ENCODE measurements at regions not wholly inside any gene's neighbourhood (a gene's known extent, or its start where the extent isn't known, plus 50 kb on each side); places are given as distances from the start of the nearest gene placed in this dataset.
"Not testable (repeated sequence)": the region's sequence is repeated elsewhere in the genome, so short reads cannot be mapped to it uniquely, and the experiment has no call there.

DNA sequence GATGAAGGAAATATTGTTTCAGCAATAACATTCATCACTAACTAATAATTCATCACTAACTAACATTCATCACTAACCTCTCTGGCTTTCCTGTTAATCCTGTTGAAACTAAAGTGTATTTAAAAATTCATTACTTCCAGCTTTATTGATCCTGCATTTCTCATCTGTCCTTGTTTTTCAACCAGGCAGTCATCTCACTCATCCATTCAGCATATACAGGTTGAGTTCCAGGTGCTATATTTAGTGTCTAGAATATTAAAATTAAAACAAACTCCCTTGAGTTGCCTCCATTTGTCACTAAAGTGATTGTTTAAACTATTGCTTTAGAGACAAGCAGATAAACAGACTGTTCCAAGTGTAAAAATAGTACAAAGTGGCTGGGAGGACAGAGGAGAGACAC is 58.1 kb downstream of the ATXN7L3B start:
- H3K9me3 ChIP-seq (ENCODE audit: control insufficient read depth, low read length) = no peaks in the 10 kb centered on the region
- H3K79me2 ChIP-seq = no peaks in the 10 kb centered on the region
- H3K4me3 ChIP-seq (ENCODE audit: low read depth, low read length) = no peak overlapping the region
- H3K27ac ChIP-seq = no peak overlapping the region
- no peaks in the 10 kb centered on the region for H3K27me3 ChIP-seq (ENCODE audit: control insufficient read depth, insufficient read depth, low read length)
- H2AFZ ChIP-seq = no peak overlapping the region
- TF ChIP-seq, protein P1, sequence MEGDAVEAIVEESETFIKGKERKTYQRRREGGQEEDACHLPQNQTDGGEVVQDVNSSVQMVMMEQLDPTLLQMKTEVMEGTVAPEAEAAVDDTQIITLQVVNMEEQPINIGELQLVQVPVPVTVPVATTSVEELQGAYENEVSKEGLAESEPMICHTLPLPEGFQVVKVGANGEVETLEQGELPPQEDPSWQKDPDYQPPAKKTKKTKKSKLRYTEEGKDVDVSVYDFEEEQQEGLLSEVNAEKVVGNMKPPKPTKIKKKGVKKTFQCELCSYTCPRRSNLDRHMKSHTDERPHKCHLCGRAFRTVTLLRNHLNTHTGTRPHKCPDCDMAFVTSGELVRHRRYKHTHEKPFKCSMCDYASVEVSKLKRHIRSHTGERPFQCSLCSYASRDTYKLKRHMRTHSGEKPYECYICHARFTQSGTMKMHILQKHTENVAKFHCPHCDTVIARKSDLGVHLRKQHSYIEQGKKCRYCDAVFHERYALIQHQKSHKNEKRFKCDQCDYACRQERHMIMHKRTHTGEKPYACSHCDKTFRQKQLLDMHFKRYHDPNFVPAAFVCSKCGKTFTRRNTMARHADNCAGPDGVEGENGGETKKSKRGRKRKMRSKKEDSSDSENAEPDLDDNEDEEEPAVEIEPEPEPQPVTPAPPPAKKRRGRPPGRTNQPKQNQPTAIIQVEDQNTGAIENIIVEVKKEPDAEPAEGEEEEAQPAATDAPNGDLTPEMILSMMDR (IDR thresholded peaks at IDR 0.05) = no peak
- H3K4me1 ChIP-seq = no peaks in the 10 kb centered on the region
- H3K9ac ChIP-seq = no peak overlapping the region
- no peaks in the 10 kb centered on the region for H3K36me3 ChIP-seq (ENCODE audit: control insufficient read depth, insufficient read depth, low read length)
- no peak overlapping the region for H3K4me2 ChIP-seq (ENCODE audit: low read length)

DNA sequence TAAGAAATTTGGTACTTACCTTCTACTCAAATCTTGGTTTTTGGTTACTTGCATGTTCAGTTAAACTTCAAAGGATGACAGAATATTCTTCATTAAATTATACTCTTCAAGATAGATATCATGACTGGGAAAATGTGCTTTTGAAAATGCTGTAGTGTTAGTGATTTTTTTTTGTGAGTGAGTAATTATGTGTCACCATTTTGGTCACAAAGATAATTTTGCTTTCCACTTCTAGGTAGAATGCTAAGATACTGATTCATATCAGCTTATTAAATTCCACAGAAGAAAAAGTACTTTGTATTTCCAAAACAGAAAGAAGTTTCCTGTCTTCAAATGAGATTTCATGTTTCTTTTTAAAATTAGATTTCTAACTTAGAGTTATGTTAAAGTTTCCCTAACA is 61.2 kb downstream of the ATXN7L3B start:
- no peaks in the 10 kb centered on the region for H3K79me2 ChIP-seq
- TF ChIP-seq, protein P1 (IDR thresholded peaks at IDR 0.05) = no peak
- no peaks in the 10 kb centered on the region for H3K36me3 ChIP-seq (ENCODE audit: control insufficient read depth, insufficient read depth, low read length)
- H3K9ac ChIP-seq = no peak overlapping the region
- H3K4me1 ChIP-seq = no peaks in the 10 kb centered on the region
- no peak overlapping the region for H2AFZ ChIP-seq
- no peak overlapping the region for H3K4me2 ChIP-seq (ENCODE audit: low read length)
- H3K9me3 ChIP-seq (ENCODE audit: control insufficient read depth, low read length) = no peaks in the 10 kb centered on the region
- H3K27ac ChIP-seq = no peak overlapping the region
- H3K27me3 ChIP-seq (ENCODE audit: control insufficient read depth, insufficient read depth, low read length) = no peaks in the 10 kb centered on the region
- H3K4me3 ChIP-seq (ENCODE audit: low read depth, low read length) = no peak overlapping the region

DNA sequence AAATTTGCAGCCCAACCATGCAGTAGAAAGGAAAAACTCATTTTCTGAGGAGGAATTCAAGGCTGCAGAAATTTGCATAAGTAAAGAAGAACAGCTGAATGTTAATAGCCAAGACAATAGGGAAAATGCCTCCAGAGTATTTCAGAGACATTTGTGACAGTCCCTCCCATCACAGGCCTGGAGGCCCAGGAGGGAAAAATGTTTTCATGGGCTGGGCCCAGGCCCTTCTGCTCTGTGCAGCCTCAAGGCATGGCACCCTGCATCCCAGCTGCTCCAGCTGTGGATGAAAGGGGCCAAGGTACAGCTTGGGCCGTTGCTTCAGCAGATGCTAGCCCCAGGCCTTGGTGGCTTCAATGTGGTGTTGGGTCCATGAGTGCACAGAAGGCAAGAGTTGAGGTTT is 62.3 kb downstream of the ATXN7L3B start:
- Histone ChIP-seq H3K27me3 (ENCODE audit: control insufficient read depth, insufficient read depth, low read length) (no peaks in the 10 kb centered on the region), H2AFZ (no peak overlapping the region), H3K9me3 (ENCODE audit: control insufficient read depth, low read length) (no peaks in the 10 kb centered on the region), H3K4me2 (ENCODE audit: low read length) (no peak overlapping the region), H3K79me2 (no peaks in the 10 kb centered on the region), H3K9ac (no peak overlapping the region), H3K4me1 (no peaks in the 10 kb centered on the region), H3K4me3 (ENCODE audit: low read depth, low read length) (no peak overlapping the region), H3K27ac (no peak overlapping the region), H3K36me3 (ENCODE audit: control insufficient read depth, insufficient read depth, low read length) (no peaks in the 10 kb centered on the region)
- TF ChIP-seq, protein P1 (IDR thresholded peaks at IDR 0.05) = no peak

DNA sequence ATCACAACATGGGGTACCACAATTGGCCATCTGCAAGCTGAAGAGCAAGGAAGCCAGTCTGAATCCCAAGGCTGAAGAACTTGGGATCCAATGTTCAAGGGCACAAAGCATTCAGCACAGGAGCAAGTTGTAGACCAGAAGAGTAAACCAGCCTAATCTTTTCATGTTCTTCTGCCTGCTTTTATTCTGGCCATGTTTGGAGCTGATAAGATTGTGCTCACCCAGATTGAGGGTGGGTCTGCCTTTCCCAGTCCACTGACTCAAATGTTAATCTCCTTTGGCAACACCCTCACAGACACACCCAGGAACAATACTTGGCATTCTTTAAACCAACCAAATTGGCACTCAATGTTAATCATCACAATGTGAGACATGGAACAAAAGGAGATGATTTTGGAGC is 63.2 kb downstream of the ATXN7L3B start:
- not testable (repeated sequence) for H3K9me3 ChIP-seq (ENCODE audit: control insufficient read depth, low read length); H3K4me3 ChIP-seq (ENCODE audit: low read depth, low read length); H3K27ac ChIP-seq; H2AFZ ChIP-seq; H3K27me3 ChIP-seq (ENCODE audit: control insufficient read depth, insufficient read depth, low read length); H3K4me1 ChIP-seq; H3K79me2 ChIP-seq; H3K4me2 ChIP-seq (ENCODE audit: low read length); H3K36me3 ChIP-seq (ENCODE audit: control insufficient read depth, insufficient read depth, low read length); H3K9ac ChIP-seq

DNA sequence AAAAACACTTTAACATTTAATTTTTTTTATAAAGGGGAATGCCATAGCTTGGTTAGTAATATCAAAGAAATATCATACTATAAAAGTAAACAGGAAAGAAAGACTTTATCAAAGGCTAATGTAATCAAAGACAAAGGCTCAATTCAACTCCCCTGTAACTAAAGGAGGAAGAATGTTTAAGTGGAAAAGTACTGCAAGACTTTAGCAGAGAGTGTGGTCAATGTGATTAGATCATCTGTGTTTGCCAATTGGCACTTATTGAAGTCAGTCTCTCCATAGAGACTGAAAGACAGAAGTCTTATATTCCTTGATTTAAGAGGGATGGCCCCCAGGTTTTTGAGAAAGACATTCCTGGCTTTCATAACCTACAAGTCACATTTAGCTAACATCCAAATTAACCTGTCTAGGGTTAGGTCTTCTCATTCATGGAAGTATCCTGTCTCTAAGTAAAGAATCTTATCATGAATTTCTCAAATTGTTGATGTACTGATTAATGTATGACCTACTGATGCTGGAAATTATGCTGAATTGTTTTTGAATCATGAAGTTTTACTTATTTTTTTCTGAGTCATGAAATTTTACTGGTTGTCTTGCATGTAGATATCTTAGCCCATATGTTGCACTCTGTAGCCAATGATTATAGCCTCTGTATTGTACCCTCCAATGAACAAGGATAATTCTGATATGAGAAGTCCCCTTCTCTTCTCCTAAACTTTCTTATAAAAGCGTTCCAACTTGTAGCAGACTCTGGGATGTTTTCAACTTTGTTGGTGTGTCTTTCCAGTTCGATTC is 65.4 kb downstream of the ATXN7L3B start:
- H3K4me1 ChIP-seq = no peaks in the 10 kb centered on the region
- H3K4me2 ChIP-seq (ENCODE audit: low read length) = no peak overlapping the region
- TF ChIP-seq, protein P1 (IDR thresholded peaks at IDR 0.05) = no peak

More for the DNA sequence above, 65.4 kb downstream of the ATXN7L3B start:
- H3K9me3 ChIP-seq (ENCODE audit: control insufficient read depth, low read length) = no peaks in the 10 kb centered on the region
- no peaks in the 10 kb centered on the region for H3K27me3 ChIP-seq (ENCODE audit: control insufficient read depth, insufficient read depth, low read length)
- H3K27ac ChIP-seq = no peak overlapping the region
- no peaks in the 10 kb centered on the region for H3K79me2 ChIP-seq
- H3K4me3 ChIP-seq (ENCODE audit: low read depth, low read length) = no peak overlapping the region
- no peak overlapping the region for H3K9ac ChIP-seq
- no peaks in the 10 kb centered on the region for H3K36me3 ChIP-seq (ENCODE audit: control insufficient read depth, insufficient read depth, low read length)
- H2AFZ ChIP-seq = no peak overlapping the region

Data from parathyroid adenoma (tissue), 2 donors.